ENCODE measurements at regions not wholly inside any gene's neighbourhood (a gene's known extent, or its start where the extent isn't known, plus 50 kb on each side); places are given as distances from the start of the nearest gene placed in this dataset.

GRCh38 chr13:81714513-81714912, 1373.6 kb upstream of the SPRY2 start:
- H3K36me3 ChIP-seq (ENCODE audit: control insufficient read depth, insufficient read depth, low read length) = no peaks in the 10 kb centered on the region
- no peaks in the 10 kb centered on the region for H3K27me3 ChIP-seq (ENCODE audit: control insufficient read depth, insufficient read depth, low read length)
- H3K4me3 ChIP-seq (ENCODE audit: low read depth, low read length) = no peak overlapping the region
- TF ChIP-seq, protein P1, sequence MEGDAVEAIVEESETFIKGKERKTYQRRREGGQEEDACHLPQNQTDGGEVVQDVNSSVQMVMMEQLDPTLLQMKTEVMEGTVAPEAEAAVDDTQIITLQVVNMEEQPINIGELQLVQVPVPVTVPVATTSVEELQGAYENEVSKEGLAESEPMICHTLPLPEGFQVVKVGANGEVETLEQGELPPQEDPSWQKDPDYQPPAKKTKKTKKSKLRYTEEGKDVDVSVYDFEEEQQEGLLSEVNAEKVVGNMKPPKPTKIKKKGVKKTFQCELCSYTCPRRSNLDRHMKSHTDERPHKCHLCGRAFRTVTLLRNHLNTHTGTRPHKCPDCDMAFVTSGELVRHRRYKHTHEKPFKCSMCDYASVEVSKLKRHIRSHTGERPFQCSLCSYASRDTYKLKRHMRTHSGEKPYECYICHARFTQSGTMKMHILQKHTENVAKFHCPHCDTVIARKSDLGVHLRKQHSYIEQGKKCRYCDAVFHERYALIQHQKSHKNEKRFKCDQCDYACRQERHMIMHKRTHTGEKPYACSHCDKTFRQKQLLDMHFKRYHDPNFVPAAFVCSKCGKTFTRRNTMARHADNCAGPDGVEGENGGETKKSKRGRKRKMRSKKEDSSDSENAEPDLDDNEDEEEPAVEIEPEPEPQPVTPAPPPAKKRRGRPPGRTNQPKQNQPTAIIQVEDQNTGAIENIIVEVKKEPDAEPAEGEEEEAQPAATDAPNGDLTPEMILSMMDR (IDR thresholded peaks at IDR 0.05; ENCODE audit: insufficient read depth, low read length, poor library complexity, severe bottlenecking) = peak; percentile 9
- no peak for DNase-seq (ENCODE audit: low read depth)

GRCh38 chr13:81713201-81713600, 1372.3 kb upstream of the SPRY2 start:
- Histone ChIP-seq H3K4me3 (ENCODE audit: low read depth, low read length) (no peak overlapping the region), H3K36me3 (ENCODE audit: control insufficient read depth, insufficient read depth, low read length) (no peaks in the 10 kb centered on the region), H3K27me3 (ENCODE audit: control insufficient read depth, insufficient read depth, low read length) (no peaks in the 10 kb centered on the region)
- DNase-seq (ENCODE audit: low read depth) = no peak
- TF ChIP-seq, protein P1 (IDR thresholded peaks at IDR 0.05; ENCODE audit: insufficient read depth, low read length, poor library complexity, severe bottlenecking) = no peak

- no peak for DNase-seq (ENCODE audit: low read depth)
These were observed 1356.9 kb upstream of the SPRY2 start for GRCh38 chr13:81697826-81698225.

GRCh38 chr13:81686877-81687276, 1346.0 kb upstream of the SPRY2 start:
- DNase-seq (ENCODE audit: low read depth) = no peak
- TF ChIP-seq, protein P1 (IDR thresholded peaks at IDR 0.05; ENCODE audit: insufficient read depth, low read length, poor library complexity, severe bottlenecking) = no peak
- H3K36me3 ChIP-seq (ENCODE audit: control insufficient read depth, insufficient read depth, low read length) = no peaks in the 10 kb centered on the region
- no peak overlapping the region for H3K4me3 ChIP-seq (ENCODE audit: low read depth, low read length)
- H3K27me3 ChIP-seq (ENCODE audit: control insufficient read depth, insufficient read depth, low read length) = no peaks in the 10 kb centered on the region

More at GRCh38 chr13:81697826-81698225, 1356.9 kb upstream of the SPRY2 start:
- Histone ChIP-seq H3K4me3 (ENCODE audit: low read depth, low read length) (no peak overlapping the region), H3K36me3 (ENCODE audit: control insufficient read depth, insufficient read depth, low read length) (no peaks in the 10 kb centered on the region), H3K27me3 (ENCODE audit: control insufficient read depth, insufficient read depth, low read length) (no peaks in the 10 kb centered on the region)
- TF ChIP-seq, protein P1 (IDR thresholded peaks at IDR 0.05; ENCODE audit: insufficient read depth, low read length, poor library complexity, severe bottlenecking) = no peak

DNA sequence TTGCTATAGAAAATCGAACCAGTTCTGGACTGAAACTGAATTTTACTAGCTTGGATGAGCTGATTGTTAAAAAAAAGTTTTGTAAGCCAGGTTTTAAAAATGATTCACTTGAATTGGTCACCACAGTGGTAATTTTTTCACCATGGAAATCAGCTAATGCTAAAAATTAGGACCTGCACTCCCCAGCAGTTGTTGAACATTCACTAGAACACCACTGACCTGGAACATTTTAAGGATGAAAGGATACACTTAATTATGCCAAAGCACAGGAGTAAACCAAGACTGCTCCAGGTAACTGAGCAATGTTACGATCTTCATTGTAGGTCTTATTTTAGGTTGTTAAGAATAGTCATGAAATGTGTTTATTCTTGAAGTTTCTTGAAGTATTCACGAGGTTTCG, 1342.6 kb upstream of the SPRY2 start:
- TF ChIP-seq, protein P1 (IDR thresholded peaks at IDR 0.05; ENCODE audit: insufficient read depth, low read length, poor library complexity, severe bottlenecking) = no peak
- Histone ChIP-seq H3K36me3 (ENCODE audit: control insufficient read depth, insufficient read depth, low read length) (no peaks in the 10 kb centered on the region), H3K27me3 (ENCODE audit: control insufficient read depth, insufficient read depth, low read length) (no peaks in the 10 kb centered on the region), H3K4me3 (ENCODE audit: low read depth, low read length) (no peak overlapping the region)
- DNase-seq (ENCODE audit: low read depth) = no peak

DNA sequence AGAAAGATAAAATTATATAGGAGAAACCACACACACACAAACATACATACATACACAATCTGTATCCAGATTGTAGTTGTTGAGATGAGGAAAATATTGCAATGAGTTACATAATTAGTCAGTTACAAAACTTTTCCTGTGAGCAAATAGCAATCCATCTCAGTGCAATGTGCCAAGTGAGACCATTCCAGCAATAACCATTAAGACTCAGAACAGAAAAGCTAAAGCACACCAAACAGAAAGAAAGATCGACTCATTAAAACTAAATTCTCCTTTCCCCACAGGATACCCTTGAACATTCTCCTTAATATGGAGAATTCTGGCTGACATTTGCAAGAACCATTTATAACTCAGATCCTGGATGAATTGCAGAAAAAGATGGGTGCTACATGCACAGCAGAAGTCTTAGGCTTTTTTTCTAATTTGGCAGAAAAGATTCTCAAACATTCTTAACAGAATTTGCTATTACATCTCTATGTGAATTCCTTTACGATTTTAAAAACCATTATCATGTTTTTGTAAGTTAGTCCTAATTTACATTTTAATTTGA, 1341.2 kb upstream of the SPRY2 start:
- TF ChIP-seq, protein P1 (IDR thresholded peaks at IDR 0.05; ENCODE audit: insufficient read depth, low read length, poor library complexity, severe bottlenecking) = no peak
- Histone ChIP-seq H3K4me3 (ENCODE audit: low read depth, low read length) (no peak overlapping the region), H3K36me3 (ENCODE audit: control insufficient read depth, insufficient read depth, low read length) (no peaks in the 10 kb centered on the region), H3K27me3 (ENCODE audit: control insufficient read depth, insufficient read depth, low read length) (no peaks in the 10 kb centered on the region)
- DNase-seq (ENCODE audit: low read depth) = no peak
